Astrocyte (in vitro differentiated cells and primary cell): ENCODE measurements at regions not wholly inside any gene's neighbourhood (a gene's known extent, or its start where the extent isn't known, plus 50 kb on each side); places are given as distances from the start of the nearest gene placed in this dataset.

Experiments
- DNase-seq: peaks from one replicate; pipeline ENCODE4 v3.0.0-alpha.2; 2010; ENCODE audit warnings: low read depth
- FAIRE-seq: peaks from 2 replicates; lab custom pipeline; 2011; peaks lifted over from hg19 to GRCh38; lab: Jason Lieb, UNC
- H2AFZ ChIP-seq: 2 replicates; pipeline ENCODE4 v1.6.0; 2012; ENCODE audit warnings: low read depth, low read length, inconsistent platforms
- H3K27ac ChIP-seq: 2 replicates; pipeline ENCODE4 v1.5.1; 2011; ENCODE audit warnings: low read depth, low read length, inconsistent platforms
- H3K27me3 ChIP-seq: 2 replicates; pipeline ENCODE4 v1.6.0; 2011; ENCODE audit warnings: low read length, inconsistent platforms; ENCODE audit not compliant: insufficient read depth
- H3K36me3 ChIP-seq: 2 replicates; pipeline ENCODE4 v1.5.1; 2011; ENCODE audit warnings: low read length, inconsistent platforms; ENCODE audit not compliant: insufficient read depth
- H3K4me1 ChIP-seq: 2 replicates; pipeline ENCODE4 v1.5.1; 2011; ENCODE audit warnings: low read length, inconsistent platforms; ENCODE audit not compliant: insufficient read depth
- H3K4me2 ChIP-seq: 2 replicates; pipeline ENCODE4 v1.6.0; 2012; ENCODE audit warnings: low read length, inconsistent platforms
- H3K4me3 ChIP-seq: 2 replicates; pipeline ENCODE4 v1.5.1; 2011; ENCODE audit warnings: low read depth, mild to moderate bottlenecking, low read length, inconsistent platforms; ENCODE audit not compliant: insufficient read depth
- H3K79me2 ChIP-seq: 2 replicates; pipeline ENCODE4 v1.6.0; 2012; ENCODE audit warnings: mild to moderate bottlenecking, low read length, inconsistent platforms; ENCODE audit not compliant: insufficient read depth
- H3K9ac ChIP-seq: 2 replicates; pipeline ENCODE4 v1.6.0; 2012; ENCODE audit warnings: mild to moderate bottlenecking, low read length, inconsistent platforms
- H3K9me3 ChIP-seq: 2 replicates; pipeline ENCODE4 v1.5.1; 2012; ENCODE audit warnings: low read depth, mild to moderate bottlenecking, low read length, inconsistent platforms; ENCODE audit not compliant: insufficient read depth
- H4K20me1 ChIP-seq: 2 replicates; pipeline ENCODE4 v1.6.0; 2012; ENCODE audit warnings: low read length, inconsistent platforms; ENCODE audit not compliant: insufficient read depth
- H3K27ac Mint-ChIP-seq: one replicate; pipeline ENCODE4 v1.8.0; 2021; ENCODE audit warnings: mild to moderate bottlenecking, mixed read lengths; ENCODE audit not compliant: unreplicated experiment
- H3K27me3 Mint-ChIP-seq: one replicate; pipeline ENCODE4 v1.8.0; 2021; ENCODE audit warnings: low read depth, mixed read lengths; ENCODE audit not compliant: unreplicated experiment
- H3K36me3 Mint-ChIP-seq: one replicate; pipeline ENCODE4 v1.8.0; 2021; ENCODE audit warnings: low read depth, mixed read lengths; ENCODE audit not compliant: unreplicated experiment
- H3K4me1 Mint-ChIP-seq: one replicate; pipeline ENCODE4 v1.8.0; 2021; ENCODE audit warnings: low read depth, mixed read lengths; ENCODE audit not compliant: unreplicated experiment
- H3K4me3 Mint-ChIP-seq: one replicate; pipeline ENCODE4 v1.8.0; 2021; ENCODE audit warnings: mild to moderate bottlenecking, moderate library complexity, mixed read lengths; ENCODE audit not compliant: unreplicated experiment
- H3K9me3 Mint-ChIP-seq: one replicate; pipeline ENCODE4 v1.8.0; 2021; ENCODE audit warnings: mild to moderate bottlenecking, mixed read lengths; ENCODE audit not compliant: unreplicated experiment
- CTCF ChIP-seq: IDR thresholded peaks from 2 replicates; pipeline ENCODE4 v1.5.1; 2011; ENCODE audit warnings: low read depth, mild to moderate bottlenecking, inconsistent platforms, low read length, moderate library complexity; ENCODE audit not compliant: insufficient read depth
- EZH2 ChIP-seq: IDR thresholded peaks from 2 replicates; pipeline ENCODE4 v1.6.1; 2012; ENCODE audit warnings: mild to moderate bottlenecking, low read length, inconsistent platforms; ENCODE audit not compliant: insufficient read depth

GRCh38 chr6:15734118-15734897, 71.5 kb upstream of the DTNBP1 start:
- H2AFZ ChIP-seq = no peak overlapping the region
- no peak overlapping the region for H3K27ac Mint-ChIP-seq
- H3K27me3 ChIP-seq = peaks cover 24% of the 10 kb centered on the region
- no peaks in the 10 kb centered on the region for H4K20me1 ChIP-seq
- no peak overlapping the region for H3K27ac ChIP-seq
- no peaks in the 10 kb centered on the region for H3K79me2 ChIP-seq
- H3K27me3 Mint-ChIP-seq = peaks cover 12% of the 10 kb centered on the region
- no peak for TF ChIP-seq CTCF
- TF ChIP-seq EZH2 = no peak
- no peak overlapping the region for H3K4me2 ChIP-seq
- H3K4me3 ChIP-seq = no peak overlapping the region
- H3K36me3 Mint-ChIP-seq = no peaks in the 10 kb centered on the region
- H3K4me1 Mint-ChIP-seq = peaks cover 23% of the 10 kb centered on the region
- no peak overlapping the region for H3K9ac ChIP-seq
- DNase-seq (peak; percentile 9), FAIRE-seq (no peak)
- H3K9me3 ChIP-seq = no peaks in the 10 kb centered on the region
- no peak overlapping the region for H3K4me3 Mint-ChIP-seq
- H3K4me1 ChIP-seq = peaks cover 7% of the 10 kb centered on the region
- no peaks in the 10 kb centered on the region for H3K36me3 ChIP-seq
- H3K9me3 Mint-ChIP-seq = peaks cover 2% of the 10 kb centered on the region

DNA sequence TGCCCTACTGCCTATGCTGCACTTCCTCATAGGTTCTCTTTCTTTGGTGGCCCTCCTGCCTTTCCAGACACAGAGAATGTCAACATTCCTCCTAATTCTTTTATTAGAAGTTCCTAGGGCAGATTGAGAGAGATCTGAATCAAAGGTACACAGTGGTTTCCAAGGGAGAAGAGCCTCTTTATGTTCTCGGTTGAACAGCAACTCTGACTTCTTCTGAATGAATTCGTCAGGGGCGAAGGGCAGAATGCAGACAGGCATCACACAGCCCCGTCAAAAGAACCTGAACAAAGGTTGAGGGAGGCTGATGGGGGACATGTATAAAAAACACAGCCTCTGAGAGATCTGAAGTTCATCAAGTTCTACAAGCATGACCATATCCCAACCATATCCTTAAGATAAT, 68.1 kb upstream of the DTNBP1 start:
- no peak for TF ChIP-seq CTCF
- TF ChIP-seq EZH2 = no peak
- H3K4me1 ChIP-seq = peaks cover 5% of the 10 kb centered on the region

GRCh38 chr6:15730442-15730841, 67.6 kb upstream of the DTNBP1 start:
- Histone ChIP-seq H3K4me3 (no peak overlapping the region), H3K4me1 (peaks cover 2% of the 10 kb centered on the region), H3K9me3 (no peaks in the 10 kb centered on the region), H3K27me3 (peaks cover 29% of the 10 kb centered on the region), H3K27ac (no peak overlapping the region), H3K9ac (no peak overlapping the region), H3K4me2 (no peak overlapping the region), H3K36me3 (no peaks in the 10 kb centered on the region), H3K79me2 (no peaks in the 10 kb centered on the region), H4K20me1 (no peaks in the 10 kb centered on the region), H2AFZ (no peak overlapping the region)
- no peaks in the 10 kb centered on the region for H3K36me3 Mint-ChIP-seq
- no peak for DNase-seq
- TF ChIP-seq EZH2 (no peak), CTCF (no peak)
- H3K27ac Mint-ChIP-seq = no peak overlapping the region
- FAIRE-seq = no peak
- H3K9me3 Mint-ChIP-seq = peaks cover 2% of the 10 kb centered on the region
- H3K4me3 Mint-ChIP-seq = no peak overlapping the region
- peaks cover 15% of the 10 kb centered on the region for H3K4me1 Mint-ChIP-seq
- peaks cover 18% of the 10 kb centered on the region for H3K27me3 Mint-ChIP-seq

More for the DNA sequence above, 68.1 kb upstream of the DTNBP1 start:
- no peak overlapping the region for H3K9ac ChIP-seq
- Mint-ChIP-seq H3K36me3 (no peaks in the 10 kb centered on the region), H3K9me3 (peaks cover 2% of the 10 kb centered on the region), H3K4me1 (peaks cover 20% of the 10 kb centered on the region), H3K27me3 (peaks cover 18% of the 10 kb centered on the region), H3K4me3 (no peak overlapping the region), H3K27ac (no peak overlapping the region)
- no peaks in the 10 kb centered on the region for H3K79me2 ChIP-seq
- no peaks in the 10 kb centered on the region for H3K36me3 ChIP-seq
- H3K4me3 ChIP-seq = no peak overlapping the region
- no peak overlapping the region for H3K27ac ChIP-seq
- DNase-seq (no peak), FAIRE-seq (no peak)
- peaks cover 29% of the 10 kb centered on the region for H3K27me3 ChIP-seq
- no peak overlapping the region for H3K4me2 ChIP-seq
- no peaks in the 10 kb centered on the region for H4K20me1 ChIP-seq
- no peaks in the 10 kb centered on the region for H3K9me3 ChIP-seq
- no peak overlapping the region for H2AFZ ChIP-seq
